ENCODE measurements at regions not wholly inside any gene's neighbourhood (a gene's known extent, or its start where the extent isn't known, plus 50 kb on each side); places are given as distances from the start of the nearest gene placed in this dataset.

DNA sequence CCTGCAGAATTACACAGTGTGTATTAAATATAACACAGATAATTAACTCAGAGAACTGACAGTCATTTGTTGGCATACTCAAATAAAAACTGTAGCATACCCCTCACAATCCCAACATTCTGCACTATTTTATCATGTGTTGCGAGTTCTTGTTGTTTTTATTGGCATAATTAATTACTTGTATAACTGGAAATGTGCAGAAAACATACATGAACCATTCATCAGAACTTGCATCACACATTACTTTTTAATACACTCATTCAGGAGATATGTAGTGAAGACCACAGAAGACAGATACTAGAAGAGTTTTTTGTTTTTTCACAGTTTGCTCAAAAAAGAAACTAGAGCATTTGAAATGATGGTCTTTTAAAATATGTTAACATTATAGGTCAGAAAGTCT lies 74.6 kb upstream of the NEIL3 start:
- CTCF ChIA-PET (ENCODE audit: unreplicated experiment), result no interaction called here
- Histone ChIP-seq H3K27ac (ENCODE audit: low read depth, low read length, poor library complexity, severe bottlenecking) (no peak overlapping the region), H3K9me3 (ENCODE audit: low read length) (no peaks in the 10 kb centered on the region), H3K4me2 (ENCODE audit: low read length) (no peak overlapping the region), H4K20me1 (ENCODE audit: insufficient read depth, low read length) (no peaks in the 10 kb centered on the region), H3K9me2 (ENCODE audit: insufficient read depth, low read length) (no peaks in the 10 kb centered on the region), H3K4me3 (ENCODE audit: low read depth, low read length, poor library complexity, severe bottlenecking) (no peak overlapping the region), H3K79me2 (ENCODE audit: insufficient read depth, low read depth, low read length) (no peaks in the 10 kb centered on the region), H3K4me1 (ENCODE audit: insufficient read depth, low read length, poor library complexity, severe bottlenecking) (no peaks in the 10 kb centered on the region), H2AFZ (ENCODE audit: low read length) (no peak overlapping the region), H3K36me3 (ENCODE audit: insufficient read depth, low read length) (no peaks in the 10 kb centered on the region)
- no peak for DNase-seq (ENCODE audit: low spot score)
- intact Hi-C loops (cut with micrococcal nuclease; ENCODE audit: unreplicated experiment), result no loop called here
- no peak for TF ChIP-seq EZH2phosphoT487 (IDR thresholded peaks at IDR 0.05; ENCODE audit: borderline replicate concordance, low read depth, low read length)
- TF ChIP-seq, protein P1, sequence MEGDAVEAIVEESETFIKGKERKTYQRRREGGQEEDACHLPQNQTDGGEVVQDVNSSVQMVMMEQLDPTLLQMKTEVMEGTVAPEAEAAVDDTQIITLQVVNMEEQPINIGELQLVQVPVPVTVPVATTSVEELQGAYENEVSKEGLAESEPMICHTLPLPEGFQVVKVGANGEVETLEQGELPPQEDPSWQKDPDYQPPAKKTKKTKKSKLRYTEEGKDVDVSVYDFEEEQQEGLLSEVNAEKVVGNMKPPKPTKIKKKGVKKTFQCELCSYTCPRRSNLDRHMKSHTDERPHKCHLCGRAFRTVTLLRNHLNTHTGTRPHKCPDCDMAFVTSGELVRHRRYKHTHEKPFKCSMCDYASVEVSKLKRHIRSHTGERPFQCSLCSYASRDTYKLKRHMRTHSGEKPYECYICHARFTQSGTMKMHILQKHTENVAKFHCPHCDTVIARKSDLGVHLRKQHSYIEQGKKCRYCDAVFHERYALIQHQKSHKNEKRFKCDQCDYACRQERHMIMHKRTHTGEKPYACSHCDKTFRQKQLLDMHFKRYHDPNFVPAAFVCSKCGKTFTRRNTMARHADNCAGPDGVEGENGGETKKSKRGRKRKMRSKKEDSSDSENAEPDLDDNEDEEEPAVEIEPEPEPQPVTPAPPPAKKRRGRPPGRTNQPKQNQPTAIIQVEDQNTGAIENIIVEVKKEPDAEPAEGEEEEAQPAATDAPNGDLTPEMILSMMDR (conservative IDR thresholded peaks at IDR 0.05; ENCODE audit: low read length), result no peak
- POLR2A ChIA-PET, result no interaction called here
- no TSS peak for BruUV-seq (replicated peaks)

DNA sequence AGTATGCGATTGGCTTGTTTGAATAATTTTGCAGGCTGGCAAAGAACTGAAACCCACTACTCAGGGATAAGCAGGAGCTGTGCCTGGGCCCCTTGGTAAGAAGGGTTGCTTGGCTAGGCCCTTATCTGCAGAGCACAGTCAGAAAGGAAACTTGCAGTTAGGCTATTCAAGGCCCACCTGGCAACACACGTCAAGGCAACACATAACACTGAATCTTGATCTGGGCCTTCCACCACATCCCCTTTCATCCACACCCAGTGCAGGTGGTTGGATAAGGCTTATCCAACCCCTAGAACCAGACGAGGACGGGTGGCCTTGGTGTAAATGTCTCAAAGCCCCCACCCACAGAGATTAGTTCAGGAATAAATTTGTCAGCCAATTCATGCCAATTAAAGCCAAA lies 72.8 kb upstream of the NEIL3 start:
- no peak overlapping the region for H3K4me3 ChIP-seq (ENCODE audit: low read depth, low read length, poor library complexity, severe bottlenecking)
- no peak overlapping the region for H3K4me2 ChIP-seq (ENCODE audit: low read length)
- BruUV-seq (replicated peaks), result no TSS peak
- no peaks in the 10 kb centered on the region for H3K9me2 ChIP-seq (ENCODE audit: insufficient read depth, low read length)
- no peak overlapping the region for H2AFZ ChIP-seq (ENCODE audit: low read length)
- no peak overlapping the region for H3K27ac ChIP-seq (ENCODE audit: low read depth, low read length, poor library complexity, severe bottlenecking)
- no peaks in the 10 kb centered on the region for H3K36me3 ChIP-seq (ENCODE audit: insufficient read depth, low read length)
- ChIA-PET CTCF (ENCODE audit: unreplicated experiment) (no interaction called here), POLR2A (no interaction called here)
- intact Hi-C loops (cut with micrococcal nuclease; ENCODE audit: unreplicated experiment), result no loop called here
- H3K79me2 ChIP-seq (ENCODE audit: insufficient read depth, low read depth, low read length), result no peaks in the 10 kb centered on the region
- TF ChIP-seq, protein P1 (conservative IDR thresholded peaks at IDR 0.05; ENCODE audit: low read length), result no peak
- no peak for TF ChIP-seq EZH2phosphoT487 (IDR thresholded peaks at IDR 0.05; ENCODE audit: borderline replicate concordance, low read depth, low read length)
- no peaks in the 10 kb centered on the region for H4K20me1 ChIP-seq (ENCODE audit: insufficient read depth, low read length)
- H3K4me1 ChIP-seq (ENCODE audit: insufficient read depth, low read length, poor library complexity, severe bottlenecking), result no peaks in the 10 kb centered on the region
- no peaks in the 10 kb centered on the region for H3K9me3 ChIP-seq (ENCODE audit: low read length)
- no peak for DNase-seq (ENCODE audit: low spot score)

DNA sequence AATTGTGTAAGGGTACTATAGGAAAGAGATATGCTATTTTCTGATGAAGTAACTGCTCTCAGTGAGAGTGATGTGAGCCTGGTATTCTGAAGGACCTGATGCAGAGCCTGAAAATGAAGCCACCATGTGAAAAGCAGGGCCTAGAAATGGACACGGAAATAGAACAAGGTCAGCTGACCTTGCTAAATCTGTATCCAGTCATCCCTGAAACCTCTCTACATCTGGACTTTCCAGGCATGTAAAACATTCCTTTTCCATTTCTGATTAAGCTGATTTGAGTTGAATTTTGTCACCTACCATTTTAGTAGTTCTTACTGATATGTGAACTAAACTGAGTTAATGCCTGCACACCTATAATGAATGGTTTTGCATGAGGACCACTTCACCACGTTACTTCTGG lies 72.4 kb upstream of the NEIL3 start:
- Histone ChIP-seq H3K4me3 (ENCODE audit: low read depth, low read length, poor library complexity, severe bottlenecking) (no peak overlapping the region), H2AFZ (ENCODE audit: low read length) (no peak overlapping the region), H3K27ac (ENCODE audit: low read depth, low read length, poor library complexity, severe bottlenecking) (no peak overlapping the region), H3K4me1 (ENCODE audit: insufficient read depth, low read length, poor library complexity, severe bottlenecking) (no peaks in the 10 kb centered on the region), H3K9me3 (ENCODE audit: low read length) (no peaks in the 10 kb centered on the region), H3K36me3 (ENCODE audit: insufficient read depth, low read length) (no peaks in the 10 kb centered on the region), H3K4me2 (ENCODE audit: low read length) (no peak overlapping the region), H4K20me1 (ENCODE audit: insufficient read depth, low read length) (no peaks in the 10 kb centered on the region), H3K79me2 (ENCODE audit: insufficient read depth, low read depth, low read length) (no peaks in the 10 kb centered on the region), H3K9me2 (ENCODE audit: insufficient read depth, low read length) (no peaks in the 10 kb centered on the region)
- ChIA-PET POLR2A (interaction anchor here (0.7 kb wide), 1 partner anchor 445 kb away, joined by 3 read pairs; no protein-coding TSS in a partner anchor), CTCF (ENCODE audit: unreplicated experiment) (no interaction called here)
- intact Hi-C loops (cut with micrococcal nuclease; ENCODE audit: unreplicated experiment), result no loop called here
- TF ChIP-seq EZH2phosphoT487 (IDR thresholded peaks at IDR 0.05; ENCODE audit: borderline replicate concordance, low read depth, low read length), result no peak
- TF ChIP-seq, protein P1 (conservative IDR thresholded peaks at IDR 0.05; ENCODE audit: low read length), result no peak
- BruUV-seq (replicated peaks), result no TSS peak
- no peak for DNase-seq (ENCODE audit: low spot score)
